H9 (cell line): ENCODE measurements at regions not wholly inside any gene's neighbourhood (a gene's known extent, or its start where the extent isn't known, plus 50 kb on each side); places are given as distances from the start of the nearest gene placed in this dataset.

Source experiments
- DNase-seq: peaks from one replicate; pipeline ENCODE4 v3.0.0-alpha.2; 2017
- H2AFZ ChIP-seq: one replicate; pipeline ENCODE4 v1.6.1; 2013; ENCODE audit warnings: mild to moderate bottlenecking, low read length, control low read depth, moderate library complexity
- H2AK5ac ChIP-seq: 2 replicates; pipeline ENCODE4 v1.6.1; 2013; ENCODE audit warnings: low read length, control low read depth, mixed read lengths; ENCODE audit not compliant: insufficient read length
- H2BK120ac ChIP-seq: one replicate; pipeline ENCODE4 v1.6.1; 2013; ENCODE audit warnings: low read depth, mild to moderate bottlenecking, low read length, control low read depth, inconsistent platforms; ENCODE audit not compliant: poor library complexity, severe bottlenecking
- H2BK12ac ChIP-seq: 2 replicates; pipeline ENCODE4 v1.6.1; 2013; ENCODE audit warnings: low read length, control low read depth, mixed read lengths, low read depth; ENCODE audit not compliant: insufficient read length
- H2BK15ac ChIP-seq: 2 replicates; pipeline ENCODE4 v1.6.1; 2013; ENCODE audit warnings: low read depth, low read length, control low read depth
- H2BK20ac ChIP-seq: one replicate; pipeline ENCODE4 v1.6.1; 2013; ENCODE audit warnings: low read depth, mild to moderate bottlenecking, low read length, control low read depth, inconsistent platforms; ENCODE audit not compliant: poor library complexity, severe bottlenecking
- H2BK5ac ChIP-seq: 2 replicates; pipeline ENCODE4 v1.6.1; 2013; ENCODE audit warnings: low read length, control low read depth, mixed read lengths; ENCODE audit not compliant: insufficient read length
- H3K14ac ChIP-seq: 2 replicates; pipeline ENCODE4 v1.6.1; 2013; ENCODE audit warnings: low read length, control low read depth; ENCODE audit not compliant: insufficient read depth
- H3K18ac ChIP-seq: 2 replicates; pipeline ENCODE4 v1.6.1; 2013; ENCODE audit warnings: low read depth, mild to moderate bottlenecking, mixed read lengths, low read length, control low read depth; ENCODE audit not compliant: insufficient read length
- H3K23ac ChIP-seq: 2 replicates; pipeline ENCODE4 v1.6.1; 2013; ENCODE audit warnings: low read length, control low read depth, mixed read lengths, low read depth; ENCODE audit not compliant: insufficient read length
- H3K23me2 ChIP-seq: 2 replicates; pipeline ENCODE4 v1.6.1; 2013; ENCODE audit warnings: low read depth, mild to moderate bottlenecking, mixed read lengths, low read length, control low read depth; ENCODE audit not compliant: insufficient read length, poor library complexity, severe bottlenecking
- H3K27ac ChIP-seq: 2 replicates; pipeline ENCODE4 v1.5.1; 2013; ENCODE audit warnings: low read length, control low read depth, mixed read lengths, low read depth; ENCODE audit not compliant: insufficient read length
- H3K27me3 ChIP-seq: 2 replicates; pipeline ENCODE4 v1.6.1; 2013; ENCODE audit warnings: low read length, control low read depth, inconsistent platforms; ENCODE audit not compliant: insufficient read depth
- H3K4ac ChIP-seq: 2 replicates; pipeline ENCODE4 v1.6.1; 2013; ENCODE audit warnings: low read depth, mild to moderate bottlenecking, control low read depth, inconsistent platforms, low read length, moderate library complexity
- H3K4me1 ChIP-seq: 2 replicates; pipeline ENCODE4 v1.6.1; 2013; ENCODE audit warnings: low read length, control low read depth, inconsistent platforms; ENCODE audit not compliant: insufficient read depth
- H3K4me2 ChIP-seq: 2 replicates; pipeline ENCODE4 v1.6.1; 2013; ENCODE audit warnings: low read length, control low read depth, mixed read lengths; ENCODE audit not compliant: insufficient read length, insufficient read depth
- H3K56ac ChIP-seq: 2 replicates; pipeline ENCODE4 v1.6.1; 2013; ENCODE audit warnings: low read depth, mild to moderate bottlenecking, mixed read lengths, low read length, control low read depth; ENCODE audit not compliant: insufficient read length
- H3K79me1 ChIP-seq: 2 replicates; pipeline ENCODE4 v1.6.1; 2013; ENCODE audit warnings: low read depth, mild to moderate bottlenecking, moderate library complexity, low read length, control low read depth, inconsistent platforms; ENCODE audit not compliant: insufficient read depth, poor library complexity, severe bottlenecking
- H3K79me2 ChIP-seq: 2 replicates; pipeline ENCODE4 v1.6.1; 2013; ENCODE audit warnings: low read length, control low read depth, inconsistent platforms; ENCODE audit not compliant: insufficient read depth
- H3K9ac ChIP-seq: 2 replicates; pipeline ENCODE4 v1.6.1; 2013; ENCODE audit warnings: low read length, control low read depth, mixed read lengths; ENCODE audit not compliant: insufficient read length; ENCODE audit errors: extremely low read depth
- H3K9me3 ChIP-seq: one replicate; pipeline ENCODE4 v1.6.1; 2013; ENCODE audit warnings: low read depth, low read length, inconsistent platforms; ENCODE audit not compliant: control insufficient read depth
- H3T11ph ChIP-seq: one replicate; pipeline ENCODE4 v1.6.1; 2013; ENCODE audit warnings: mild to moderate bottlenecking, low read length, control low read depth, inconsistent platforms
- H4K20me1 ChIP-seq: one replicate; pipeline ENCODE4 v1.6.1; 2013; ENCODE audit not compliant: control insufficient read depth, insufficient read length, insufficient read depth
- H4K5ac ChIP-seq: 2 replicates; pipeline ENCODE4 v1.6.1; 2013; ENCODE audit warnings: low read depth, mild to moderate bottlenecking, mixed read lengths, low read length, control low read depth; ENCODE audit not compliant: insufficient read length
- H4K8ac ChIP-seq: replicated peaks from 2 replicates; pipeline ENCODE4 v1.6.1; 2013; ENCODE audit warnings: low read length, control low read depth, mixed read lengths, low read depth; ENCODE audit not compliant: insufficient read length
- H4K91ac ChIP-seq: 2 replicates; pipeline ENCODE4 v1.6.1; 2013; ENCODE audit warnings: low read depth, mild to moderate bottlenecking, moderate library complexity, mixed read lengths, low read length, control low read depth; ENCODE audit not compliant: insufficient read length
- H3K27ac Mint-ChIP-seq, 3 experiments: 2 replicates in 2 of 3; 3 replicates in 1 of 3; pipeline ENCODE4 v1.8.0; 2020 to 2021; ENCODE audit warnings: mixed read lengths in 3 of 3, mild to moderate bottlenecking in 1 of 3, moderate library complexity in 1 of 3
- H3K27me3 Mint-ChIP-seq: 2 replicates; pipeline ENCODE4 v1.8.0; 2021; ENCODE audit warnings: low read depth, mild to moderate bottlenecking, moderate library complexity, mixed read lengths
- H3K36me3 Mint-ChIP-seq, 3 experiments: 2 replicates in 2 of 3; 3 replicates in 1 of 3; pipeline ENCODE4 v1.8.0; 2020 to 2021; ENCODE audit warnings: low read depth in 3 of 3, mixed read lengths in 3 of 3; ENCODE audit not compliant: insufficient read depth in 1 of 3
- H3K4me1 Mint-ChIP-seq, 2 experiments: 2 replicates each; pipeline ENCODE4 v1.8.0; 2020; ENCODE audit warnings: mixed read lengths in 2 of 2
- H3K4me3 Mint-ChIP-seq, 2 experiments: 2 replicates in 1 of 2; 3 replicates in 1 of 2; pipeline ENCODE4 v1.8.0; 2020 to 2021; ENCODE audit warnings: mild to moderate bottlenecking in 2 of 2, mixed read lengths in 2 of 2, moderate library complexity in 1 of 2
- H3K9me3 Mint-ChIP-seq, 2 experiments: 2 replicates in 1 of 2; 3 replicates in 1 of 2; pipeline ENCODE4 v1.8.0; 2020; ENCODE audit warnings: mild to moderate bottlenecking in 2 of 2, mixed read lengths in 2 of 2, moderate library complexity in 1 of 2
- WGBS: extraction: QIAGEN DNeasy Blood & Tissue Kit; methylation state at CpG from one replicate; pipeline ENCODE4 v1.1.7; 2013; ENCODE audit warnings: missing lambda C conversion rate, low lambda C conversion rate, mixed read lengths; ENCODE audit not compliant: insufficient read length; ENCODE audit errors: extremely low coverage; 5-methylcytosine and 5-hydroxymethylcytosine counted together
- TF ChIP-seq, protein P1 (sequence below): fragments of 200-600 bp; sonication (generic); conservative IDR thresholded peaks from 3 replicates; pipeline ENCODE4 v1.8.0; 2021; ENCODE audit warnings: antibody characterized with exemption, mild to moderate bottlenecking

DNA sequence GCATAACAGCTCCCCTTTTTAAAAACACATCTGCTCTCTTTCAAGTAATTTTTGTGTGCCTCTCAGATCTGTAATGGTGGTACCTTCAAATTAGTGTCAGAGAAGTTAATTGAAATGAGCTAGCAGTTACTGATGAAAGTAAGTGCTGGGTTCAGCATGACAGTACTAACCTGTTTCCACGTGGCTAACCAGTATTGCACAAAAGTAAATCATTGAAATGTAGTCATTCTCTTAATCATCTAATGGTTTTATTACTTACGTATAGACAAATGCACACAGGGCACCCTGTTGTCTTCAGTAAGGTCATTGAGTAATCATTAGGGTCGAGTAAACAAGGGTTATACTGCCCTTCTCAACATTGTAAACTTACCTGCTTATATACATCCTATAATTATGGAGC, 157.8 kb upstream of the PRR16 start:
- Mint-ChIP-seq H3K9me3 (no peaks in the 10 kb centered on the region; a peak in 1 of 5 replicates), H3K27me3 (no peaks in the 10 kb centered on the region), H3K4me3 (no peak overlapping the region), H3K4me1 (no peaks in the 10 kb centered on the region), H3K36me3 (no peaks in the 10 kb centered on the region), H3K27ac (no peak overlapping the region)
- H3K79me1 ChIP-seq: no peaks in the 10 kb centered on the region
- H3K27ac ChIP-seq: no peak overlapping the region
- H3K9me3 ChIP-seq: no peaks in the 10 kb centered on the region
- H4K5ac ChIP-seq: no peak overlapping the region
- no peak overlapping the region for H3K14ac ChIP-seq
- H4K20me1 ChIP-seq: no peaks in the 10 kb centered on the region
- no peak overlapping the region for H3K18ac ChIP-seq
- no peaks in the 10 kb centered on the region for H3K23me2 ChIP-seq
- H3K9ac ChIP-seq: no peak overlapping the region
- no peak for DNase-seq
- TF ChIP-seq, protein P1, sequence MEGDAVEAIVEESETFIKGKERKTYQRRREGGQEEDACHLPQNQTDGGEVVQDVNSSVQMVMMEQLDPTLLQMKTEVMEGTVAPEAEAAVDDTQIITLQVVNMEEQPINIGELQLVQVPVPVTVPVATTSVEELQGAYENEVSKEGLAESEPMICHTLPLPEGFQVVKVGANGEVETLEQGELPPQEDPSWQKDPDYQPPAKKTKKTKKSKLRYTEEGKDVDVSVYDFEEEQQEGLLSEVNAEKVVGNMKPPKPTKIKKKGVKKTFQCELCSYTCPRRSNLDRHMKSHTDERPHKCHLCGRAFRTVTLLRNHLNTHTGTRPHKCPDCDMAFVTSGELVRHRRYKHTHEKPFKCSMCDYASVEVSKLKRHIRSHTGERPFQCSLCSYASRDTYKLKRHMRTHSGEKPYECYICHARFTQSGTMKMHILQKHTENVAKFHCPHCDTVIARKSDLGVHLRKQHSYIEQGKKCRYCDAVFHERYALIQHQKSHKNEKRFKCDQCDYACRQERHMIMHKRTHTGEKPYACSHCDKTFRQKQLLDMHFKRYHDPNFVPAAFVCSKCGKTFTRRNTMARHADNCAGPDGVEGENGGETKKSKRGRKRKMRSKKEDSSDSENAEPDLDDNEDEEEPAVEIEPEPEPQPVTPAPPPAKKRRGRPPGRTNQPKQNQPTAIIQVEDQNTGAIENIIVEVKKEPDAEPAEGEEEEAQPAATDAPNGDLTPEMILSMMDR: no peak
- H2BK5ac ChIP-seq: no peak overlapping the region
- no peak overlapping the region for H3K4ac ChIP-seq
- no peak overlapping the region for H2BK20ac ChIP-seq
- H3K4me1 ChIP-seq: no peaks in the 10 kb centered on the region
- no peaks in the 10 kb centered on the region for H3K79me2 ChIP-seq
- H2BK120ac ChIP-seq: no peak overlapping the region
- H2AFZ ChIP-seq: no peak overlapping the region
- no peak overlapping the region for H2BK15ac ChIP-seq
- no peak overlapping the region for H4K8ac ChIP-seq
- WGBS: no CpG with 5 or more reads among the region's 3 CpGs
- H3T11ph ChIP-seq: no peak overlapping the region
- no peak overlapping the region for H2AK5ac ChIP-seq
- no peak overlapping the region for H3K56ac ChIP-seq
- no peak overlapping the region for H2BK12ac ChIP-seq
- no peak overlapping the region for H3K4me2 ChIP-seq
- H3K23ac ChIP-seq: no peak overlapping the region
- no peak overlapping the region for H4K91ac ChIP-seq
- no peaks in the 10 kb centered on the region for H3K27me3 ChIP-seq
